ENCODE measurements at regions not wholly inside any gene's neighbourhood (a gene's known extent, or its start where the extent isn't known, plus 50 kb on each side); places are given as distances from the start of the nearest gene placed in this dataset.

DNA sequence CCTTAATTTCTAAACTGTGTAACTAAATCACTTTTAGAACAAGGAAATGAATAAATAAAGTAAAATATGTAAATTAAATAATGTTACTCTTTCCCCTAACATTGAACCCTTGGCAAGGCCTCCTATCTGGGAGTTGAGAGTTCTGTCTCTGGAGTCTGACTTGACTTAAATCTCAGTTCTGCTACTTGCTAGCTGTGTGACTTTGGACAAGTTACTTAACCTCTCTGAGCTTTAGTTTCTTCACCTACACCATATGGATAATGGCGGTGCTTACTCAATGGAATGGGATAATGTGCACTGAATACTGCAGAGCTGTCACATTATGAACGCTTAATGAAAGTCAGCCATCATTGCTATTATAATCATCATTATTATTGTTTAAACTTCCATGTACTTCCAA is 92.1 kb upstream of the SOD3 start:
- no peaks in the 10 kb centered on the region for H3K9me3 ChIP-seq (ENCODE audit: control insufficient read depth in 2 of 2, low read length in 2 of 2)
- no peak overlapping the region for H3K4me3 Mint-ChIP-seq
- H3K4me1 Mint-ChIP-seq, result no peaks in the 10 kb centered on the region
- peaks cover 6% of the 10 kb centered on the region for H3K27me3 Mint-ChIP-seq
- H3K27me3 ChIP-seq (ENCODE audit: control insufficient read depth, insufficient read depth, low read length), result no peaks in the 10 kb centered on the region
- H3K36me3 ChIP-seq (ENCODE audit: control insufficient read depth, insufficient read depth, low read length), result no peaks in the 10 kb centered on the region
- no peak overlapping the region for H3K27ac Mint-ChIP-seq
- H3K4me3 ChIP-seq (ENCODE audit: low read depth, low read length), result no peak overlapping the region
- no peak overlapping the region for H3K27ac ChIP-seq (ENCODE audit: insufficient read depth, low read length, poor library complexity, severe bottlenecking)
- H3K4me1 ChIP-seq (ENCODE audit: control insufficient read depth, insufficient read depth, low read length, poor library complexity, severe bottlenecking), result no peaks in the 10 kb centered on the region
- no peak for ATAC-seq (ENCODE audit: low read depth in 2 of 2)
- H3K9me3 Mint-ChIP-seq, result peaks cover 0 to 1% (median 0%) of the 10 kb centered on the region in 7 donors
- DNase-seq, result no peak
- no peaks in the 10 kb centered on the region for H3K36me3 Mint-ChIP-seq

GRCh38 chr4:24704149-24704548 is 91.2 kb upstream of the SOD3 start:
- Histone ChIP-seq H3K9me3 (ENCODE audit: control insufficient read depth in 2 of 2, low read length in 2 of 2) (no peaks in the 10 kb centered on the region), H3K4me1 (ENCODE audit: control insufficient read depth, insufficient read depth, low read length, poor library complexity, severe bottlenecking) (no peaks in the 10 kb centered on the region), H3K36me3 (ENCODE audit: control insufficient read depth, insufficient read depth, low read length) (no peaks in the 10 kb centered on the region), H3K27ac (ENCODE audit: insufficient read depth, low read length, poor library complexity, severe bottlenecking) (no peak overlapping the region), H3K4me3 (ENCODE audit: low read depth, low read length) (no peak overlapping the region), H3K27me3 (ENCODE audit: control insufficient read depth, insufficient read depth, low read length) (no peaks in the 10 kb centered on the region)
- H3K9me3 Mint-ChIP-seq, result peaks cover 0 to 7% (median 0%) of the 10 kb centered on the region in 7 donors
- H3K27ac Mint-ChIP-seq, result no peak overlapping the region
- DNase-seq (no peak), ATAC-seq (ENCODE audit: low read depth in 2 of 2) (no peak)
- no peak overlapping the region for H3K4me3 Mint-ChIP-seq
- H3K4me1 Mint-ChIP-seq, result no peaks in the 10 kb centered on the region
- no peaks in the 10 kb centered on the region for H3K36me3 Mint-ChIP-seq
- H3K27me3 Mint-ChIP-seq, result peaks cover 6% of the 10 kb centered on the region

DNA sequence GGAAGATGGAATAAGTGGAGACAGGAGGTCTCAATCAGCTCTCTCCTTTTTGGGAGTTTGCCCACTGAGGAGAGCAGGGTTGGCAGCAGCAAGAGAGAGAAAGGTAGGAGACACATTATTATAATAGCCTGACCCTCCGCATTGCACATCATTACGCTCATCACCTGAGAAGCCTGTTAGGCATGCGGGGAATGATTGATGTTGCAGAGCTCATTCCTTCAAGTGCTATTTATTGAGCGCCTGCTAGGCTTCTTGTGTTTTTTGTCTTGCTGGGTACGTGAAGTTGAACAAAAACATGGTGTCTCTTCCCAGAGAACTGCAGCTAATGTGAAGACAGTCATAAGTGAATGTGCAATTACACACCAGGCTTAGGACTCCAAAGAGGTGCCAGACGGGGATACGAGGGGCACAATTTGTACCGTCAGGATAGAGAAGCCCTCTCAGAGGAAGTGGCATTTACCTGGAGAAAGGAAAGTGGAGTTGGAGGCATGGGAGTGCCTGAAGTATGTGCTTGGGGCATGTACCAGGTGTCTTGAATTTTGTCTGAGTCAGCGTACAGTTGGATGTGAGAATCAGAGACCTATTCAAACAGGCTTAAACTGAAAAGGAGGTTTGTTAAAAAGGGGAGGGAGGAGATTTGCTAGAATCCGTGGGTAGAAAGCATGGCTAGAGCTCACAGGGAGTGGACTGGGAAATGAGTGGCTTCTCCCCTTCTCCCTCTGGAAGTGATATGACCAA is 90.2 kb upstream of the SOD3 start:
- H3K27me3 ChIP-seq (ENCODE audit: control insufficient read depth, insufficient read depth, low read length), result no peaks in the 10 kb centered on the region
- H3K36me3 ChIP-seq (ENCODE audit: control insufficient read depth, insufficient read depth, low read length), result no peaks in the 10 kb centered on the region
- no peak for ATAC-seq (ENCODE audit: low read depth in 2 of 2)
- H3K4me1 ChIP-seq (ENCODE audit: control insufficient read depth, insufficient read depth, low read length, poor library complexity, severe bottlenecking), result no peaks in the 10 kb centered on the region
- no peak overlapping the region for H3K4me3 Mint-ChIP-seq
- no peak overlapping the region for H3K27ac ChIP-seq (ENCODE audit: insufficient read depth, low read length, poor library complexity, severe bottlenecking)
- H3K27ac Mint-ChIP-seq, result no peak overlapping the region
- no peaks in the 10 kb centered on the region for H3K36me3 Mint-ChIP-seq
- H3K4me3 ChIP-seq (ENCODE audit: low read depth, low read length), result no peak overlapping the region
- H3K9me3 ChIP-seq (ENCODE audit: control insufficient read depth in 2 of 2, low read length in 2 of 2), result no peaks in the 10 kb centered on the region
- peaks cover 9% of the 10 kb centered on the region for H3K27me3 Mint-ChIP-seq
- H3K4me1 Mint-ChIP-seq, result no peaks in the 10 kb centered on the region
- DNase-seq, result no peak
- peaks cover 0 to 7% (median 0%) of the 10 kb centered on the region in 7 donors for H3K9me3 Mint-ChIP-seq

DNA sequence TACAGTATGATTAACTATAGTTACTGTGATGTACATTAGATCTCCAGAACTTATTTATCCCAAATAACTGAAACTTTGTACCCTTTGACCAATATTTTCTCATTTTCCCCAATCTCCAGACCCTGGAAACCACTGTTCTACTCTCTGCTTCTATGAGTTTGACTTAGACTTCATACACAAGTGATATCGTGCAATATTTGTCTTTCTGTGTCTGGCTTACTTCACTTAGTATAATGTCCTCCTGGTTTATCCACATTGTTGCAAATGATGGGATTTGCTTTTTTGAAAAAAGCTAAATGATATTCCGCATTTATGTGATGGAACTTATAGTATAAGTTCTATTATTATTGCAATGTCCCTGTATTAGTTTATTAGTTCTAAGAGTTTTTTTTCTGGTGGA is 81.8 kb upstream of the SOD3 start:
- Histone ChIP-seq H3K9me3 (ENCODE audit: control insufficient read depth in 2 of 2, low read length in 2 of 2) (peaks cover 4 to 6% of the 10 kb centered on the region in 2 experiments), H3K36me3 (ENCODE audit: control insufficient read depth, insufficient read depth, low read length) (no peaks in the 10 kb centered on the region), H3K4me3 (ENCODE audit: low read depth, low read length) (no peak overlapping the region), H3K27me3 (ENCODE audit: control insufficient read depth, insufficient read depth, low read length) (no peaks in the 10 kb centered on the region), H3K27ac (ENCODE audit: insufficient read depth, low read length, poor library complexity, severe bottlenecking) (no peak overlapping the region), H3K4me1 (ENCODE audit: control insufficient read depth, insufficient read depth, low read length, poor library complexity, severe bottlenecking) (no peaks in the 10 kb centered on the region)
- no peaks in the 10 kb centered on the region for H3K4me1 Mint-ChIP-seq
- DNase-seq (no peak), ATAC-seq (ENCODE audit: low read depth in 2 of 2) (no peak)
- no peak overlapping the region for H3K4me3 Mint-ChIP-seq
- H3K36me3 Mint-ChIP-seq, result no peaks in the 10 kb centered on the region
- no peak overlapping the region for H3K27ac Mint-ChIP-seq
- peaks cover 0 to 19% (median 12%) of the 10 kb centered on the region in 7 donors for H3K9me3 Mint-ChIP-seq
- peaks cover 9% of the 10 kb centered on the region for H3K27me3 Mint-ChIP-seq

GRCh38 chr4:24719615-24720014 is 75.8 kb upstream of the SOD3 start:
- H3K4me1 Mint-ChIP-seq, result no peaks in the 10 kb centered on the region
- H3K27ac Mint-ChIP-seq, result no peak overlapping the region
- no peak for DNase-seq
- no peak overlapping the region for H3K27ac ChIP-seq (ENCODE audit: insufficient read depth, low read length, poor library complexity, severe bottlenecking)
- no peaks in the 10 kb centered on the region for H3K36me3 Mint-ChIP-seq
- peaks cover 4 to 6% of the 10 kb centered on the region in 2 experiments for H3K9me3 ChIP-seq (ENCODE audit: control insufficient read depth in 2 of 2, low read length in 2 of 2)
- no peak for ATAC-seq (ENCODE audit: low read depth in 2 of 2)
- peaks cover 0 to 14% (median 7%) of the 10 kb centered on the region in 7 donors for H3K9me3 Mint-ChIP-seq
- H3K4me3 ChIP-seq (ENCODE audit: low read depth, low read length), result no peak overlapping the region
- H3K27me3 ChIP-seq (ENCODE audit: control insufficient read depth, insufficient read depth, low read length), result no peaks in the 10 kb centered on the region
- H3K27me3 Mint-ChIP-seq, result no peaks in the 10 kb centered on the region
- H3K4me1 ChIP-seq (ENCODE audit: control insufficient read depth, insufficient read depth, low read length, poor library complexity, severe bottlenecking), result no peaks in the 10 kb centered on the region
- no peaks in the 10 kb centered on the region for H3K36me3 ChIP-seq (ENCODE audit: control insufficient read depth, insufficient read depth, low read length)
- no peak overlapping the region for H3K4me3 Mint-ChIP-seq

DNA sequence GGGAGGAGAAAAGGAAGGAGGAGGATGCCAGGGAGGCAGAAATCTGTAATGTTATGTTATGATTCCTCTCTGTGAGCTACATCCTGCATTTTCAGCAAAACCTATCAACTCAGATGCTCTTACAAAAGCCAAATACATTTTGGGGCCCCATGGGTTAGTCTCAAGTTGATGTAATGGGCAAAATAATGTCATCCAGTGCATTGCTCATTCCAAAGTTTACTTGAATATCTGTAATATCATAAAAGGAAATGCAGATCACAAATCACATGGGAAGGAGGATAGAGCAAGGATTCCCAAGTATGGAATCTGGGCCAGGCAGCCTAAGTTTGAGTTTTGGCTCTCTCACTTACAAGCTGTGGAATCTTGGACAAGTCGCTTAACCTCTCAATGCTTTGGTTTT is 74.9 kb upstream of the SOD3 start:
- Mint-ChIP-seq H3K4me1 (no peaks in the 10 kb centered on the region), H3K36me3 (no peaks in the 10 kb centered on the region), H3K27me3 (no peaks in the 10 kb centered on the region), H3K27ac (no peak overlapping the region), H3K9me3 (peaks cover 0 to 10% (median 3%) of the 10 kb centered on the region in 7 donors), H3K4me3 (no peak overlapping the region)
- DNase-seq (no peak), ATAC-seq (ENCODE audit: low read depth in 2 of 2) (no peak)
- Histone ChIP-seq H3K27me3 (ENCODE audit: control insufficient read depth, insufficient read depth, low read length) (no peaks in the 10 kb centered on the region), H3K4me1 (ENCODE audit: control insufficient read depth, insufficient read depth, low read length, poor library complexity, severe bottlenecking) (no peaks in the 10 kb centered on the region), H3K4me3 (ENCODE audit: low read depth, low read length) (no peak overlapping the region), H3K9me3 (ENCODE audit: control insufficient read depth in 2 of 2, low read length in 2 of 2) (peaks cover under 1 to 5% of the 10 kb centered on the region in 2 experiments), H3K27ac (ENCODE audit: insufficient read depth, low read length, poor library complexity, severe bottlenecking) (no peak overlapping the region), H3K36me3 (ENCODE audit: control insufficient read depth, insufficient read depth, low read length) (no peaks in the 10 kb centered on the region)

DNA sequence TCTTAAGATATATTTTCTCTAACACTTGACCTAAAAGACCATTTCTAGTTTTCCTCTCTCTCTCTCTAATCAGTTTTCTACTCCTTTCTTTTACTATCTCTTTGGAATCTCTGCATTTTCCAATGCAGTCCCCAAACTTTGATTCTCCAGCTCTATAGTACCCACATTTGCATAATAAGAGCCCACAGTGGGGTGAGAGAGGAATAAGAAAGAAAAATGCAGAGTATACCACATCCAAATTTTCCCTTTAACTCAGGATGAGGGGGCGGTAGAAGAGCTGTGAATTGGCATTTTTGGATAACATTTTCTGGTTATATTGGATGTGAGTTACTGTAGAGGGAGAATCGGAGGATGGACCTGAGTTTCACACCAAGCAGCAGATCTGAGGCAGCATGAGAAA is 74.4 kb upstream of the SOD3 start:
- no peak overlapping the region for H3K4me3 ChIP-seq (ENCODE audit: low read depth, low read length)
- H3K36me3 ChIP-seq (ENCODE audit: control insufficient read depth, insufficient read depth, low read length), result no peaks in the 10 kb centered on the region
- DNase-seq, result no peak
- Mint-ChIP-seq H3K4me3 (no peak overlapping the region), H3K9me3 (peaks cover 0 to 8% (median 0%) of the 10 kb centered on the region in 7 donors), H3K4me1 (no peaks in the 10 kb centered on the region), H3K27ac (no peak overlapping the region), H3K36me3 (no peaks in the 10 kb centered on the region), H3K27me3 (no peaks in the 10 kb centered on the region)
- no peaks in the 10 kb centered on the region for H3K4me1 ChIP-seq (ENCODE audit: control insufficient read depth, insufficient read depth, low read length, poor library complexity, severe bottlenecking)
- no peak overlapping the region for H3K27ac ChIP-seq (ENCODE audit: insufficient read depth, low read length, poor library complexity, severe bottlenecking)
- peaks cover 0 to 2% of the 10 kb centered on the region in 2 experiments for H3K9me3 ChIP-seq (ENCODE audit: control insufficient read depth in 2 of 2, low read length in 2 of 2)
- ATAC-seq (ENCODE audit: low read depth in 2 of 2), result no peak
- H3K27me3 ChIP-seq (ENCODE audit: control insufficient read depth, insufficient read depth, low read length), result no peaks in the 10 kb centered on the region

DNA sequence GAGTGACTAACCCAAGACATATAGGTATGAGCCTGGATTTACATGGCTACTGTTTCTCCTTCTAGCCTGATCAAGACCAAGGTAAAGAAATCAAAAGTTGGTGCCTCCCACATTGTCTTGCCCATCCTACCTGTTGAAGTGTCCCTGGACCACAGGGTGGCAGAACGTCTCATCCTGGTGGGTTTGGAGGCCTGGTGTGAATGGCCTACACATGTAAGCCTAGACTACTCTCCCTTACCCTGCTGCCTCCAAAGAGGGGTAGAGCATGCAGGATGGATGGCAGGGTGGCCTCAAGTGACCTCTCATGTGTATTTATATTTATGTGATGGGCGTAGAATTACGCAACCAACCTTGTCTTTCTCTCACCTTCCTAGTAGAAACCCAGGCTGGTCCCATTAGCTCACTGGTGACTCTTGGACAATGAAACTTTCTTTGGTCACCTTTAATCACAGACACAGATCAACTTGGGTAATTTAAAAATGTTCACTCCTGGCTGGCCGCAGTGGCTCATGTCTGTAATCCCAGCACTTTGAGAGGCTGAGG is 73.3 kb upstream of the SOD3 start:
- DNase-seq (no peak), ATAC-seq (ENCODE audit: low read depth in 2 of 2) (no peak)
- Histone ChIP-seq H3K4me3 (ENCODE audit: low read depth, low read length) (no peak overlapping the region), H3K4me1 (ENCODE audit: control insufficient read depth, insufficient read depth, low read length, poor library complexity, severe bottlenecking) (no peaks in the 10 kb centered on the region), H3K9me3 (ENCODE audit: control insufficient read depth in 2 of 2, low read length in 2 of 2) (no peaks in the 10 kb centered on the region), H3K36me3 (ENCODE audit: control insufficient read depth, insufficient read depth, low read length) (no peaks in the 10 kb centered on the region), H3K27ac (ENCODE audit: insufficient read depth, low read length, poor library complexity, severe bottlenecking) (no peak overlapping the region), H3K27me3 (ENCODE audit: control insufficient read depth, insufficient read depth, low read length) (no peaks in the 10 kb centered on the region)
- H3K4me1 Mint-ChIP-seq, result no peaks in the 10 kb centered on the region
- H3K4me3 Mint-ChIP-seq, result no peak overlapping the region
- no peaks in the 10 kb centered on the region for H3K36me3 Mint-ChIP-seq
- H3K9me3 Mint-ChIP-seq, result peaks cover 0 to 4% (median 0%) of the 10 kb centered on the region in 7 donors
- H3K27me3 Mint-ChIP-seq, result no peaks in the 10 kb centered on the region
- no peak overlapping the region for H3K27ac Mint-ChIP-seq
